ENCODE measurements at regions not wholly inside any gene's neighbourhood (a gene's known extent, or its start where the extent isn't known, plus 50 kb on each side); places are given as distances from the start of the nearest gene placed in this dataset.

- Mint-ChIP-seq H3K9me3 (no peaks in the 10 kb centered on the region), H3K27me3 (ENCODE audit: low read depth) (peaks cover 4% of the 10 kb centered on the region), H3K4me1 (peaks cover 15% of the 10 kb centered on the region), H3K27ac (ENCODE audit: unreplicated experiment) (peak overlapping the region; percentile 81), H3K4me3 (no peak overlapping the region), H3K36me3 (ENCODE audit: low read depth) (no peaks in the 10 kb centered on the region)
- no peak for TF ChIP-seq CTCF (conservative IDR thresholded peaks at IDR 0.05)
- DNase-seq (ENCODE audit: low read depth, low spot score), result no peak
Observed at GRCh38 chr15:98523912-98524662, 124.3 kb upstream of the IGF1R start.

GRCh38 chr15:98524838-98525660 lies 123.3 kb upstream of the IGF1R start:
- no peak for TF ChIP-seq CTCF (conservative IDR thresholded peaks at IDR 0.05)
- H3K27ac Mint-ChIP-seq (ENCODE audit: unreplicated experiment), result no peak overlapping the region
- H3K4me1 Mint-ChIP-seq, result peaks cover 12% of the 10 kb centered on the region
- peaks cover 11% of the 10 kb centered on the region for H3K27me3 Mint-ChIP-seq (ENCODE audit: low read depth)
- no peak overlapping the region for H3K4me3 Mint-ChIP-seq
- DNase-seq (ENCODE audit: low read depth, low spot score), result no peak
- H3K36me3 Mint-ChIP-seq (ENCODE audit: low read depth), result no peaks in the 10 kb centered on the region
- H3K9me3 Mint-ChIP-seq, result no peaks in the 10 kb centered on the region

- peaks cover 12% of the 10 kb centered on the region for H3K4me1 Mint-ChIP-seq
- TF ChIP-seq CTCF (conservative IDR thresholded peaks at IDR 0.05), result no peak
- H3K9me3 Mint-ChIP-seq, result no peaks in the 10 kb centered on the region
- peaks cover 11% of the 10 kb centered on the region for H3K27me3 Mint-ChIP-seq (ENCODE audit: low read depth)
- DNase-seq (ENCODE audit: low read depth, low spot score), result no peak
- H3K4me3 Mint-ChIP-seq, result no peak overlapping the region
- no peaks in the 10 kb centered on the region for H3K36me3 Mint-ChIP-seq (ENCODE audit: low read depth)
- H3K27ac Mint-ChIP-seq (ENCODE audit: unreplicated experiment), result no peak overlapping the region
Observed at GRCh38 chr15:98525661-98526001, 122.7 kb upstream of the IGF1R start.

GRCh38 chr15:98526094-98526493 lies 122.2 kb upstream of the IGF1R start:
- H3K4me1 Mint-ChIP-seq, result peaks cover 12% of the 10 kb centered on the region
- H3K36me3 Mint-ChIP-seq (ENCODE audit: low read depth), result no peaks in the 10 kb centered on the region
- no peak overlapping the region for H3K27ac Mint-ChIP-seq (ENCODE audit: unreplicated experiment)
- no peaks in the 10 kb centered on the region for H3K9me3 Mint-ChIP-seq
- DNase-seq (ENCODE audit: low read depth, low spot score), result no peak
- H3K4me3 Mint-ChIP-seq, result no peak overlapping the region
- no peak for TF ChIP-seq CTCF (conservative IDR thresholded peaks at IDR 0.05)
- peaks cover 11% of the 10 kb centered on the region for H3K27me3 Mint-ChIP-seq (ENCODE audit: low read depth)

- no peak for TF ChIP-seq CTCF (conservative IDR thresholded peaks at IDR 0.05)
- Mint-ChIP-seq H3K36me3 (ENCODE audit: low read depth) (no peaks in the 10 kb centered on the region), H3K4me3 (no peak overlapping the region), H3K4me1 (peaks cover 12% of the 10 kb centered on the region), H3K27ac (ENCODE audit: unreplicated experiment) (no peak overlapping the region), H3K9me3 (no peaks in the 10 kb centered on the region), H3K27me3 (ENCODE audit: low read depth) (peaks cover 12% of the 10 kb centered on the region)
- DNase-seq (ENCODE audit: low read depth, low spot score), result no peak
Observed at GRCh38 chr15:98528046-98528725, 120.2 kb upstream of the IGF1R start.
